Small intestine (tissue), 7 donors: ENCODE measurements at regions not wholly inside any gene's neighbourhood (a gene's known extent, or its start where the extent isn't known, plus 50 kb on each side); places are given as distances from the start of the nearest gene placed in this dataset.
A peak's percentile ranks its signal among the peaks of the same experiment; 100 is the strongest.

ENCODE experiments used
- DNase-seq, 2 donors: peaks; one replicate each; pipeline versions ENCODE4 v3.0.0 to v3.0.0-alpha.2; 2013
- FAIRE-seq: peaks from 2 replicates; lab custom pipeline; 2012; peaks lifted over from hg19 to GRCh38; lab: Jason Lieb, UNC
- H3K27ac ChIP-seq, 3 donors: one replicate each; pipeline ENCODE4 v1.5.1; 2013; ENCODE audit warnings: low read length in 2 of 3, mild to moderate bottlenecking in 2 of 3, control low read depth in 1 of 3, inconsistent platforms in 1 of 3, low read depth in 1 of 3, moderate library complexity in 1 of 3
- H3K27me3 ChIP-seq, 3 donors: one replicate each; pipeline ENCODE4 v1.6.1; 2013; ENCODE audit warnings: low read length in 3 of 3, inconsistent platforms in 1 of 3; ENCODE audit not compliant: control insufficient read depth in 3 of 3, insufficient read depth in 3 of 3
- H3K36me3 ChIP-seq, 3 donors: one replicate each; pipeline ENCODE4 v1.6.1; 2013; ENCODE audit warnings: low read length in 3 of 3, inconsistent platforms in 1 of 3, low read depth in 1 of 3, mild to moderate bottlenecking in 1 of 3, moderate library complexity in 1 of 3; ENCODE audit not compliant: control insufficient read depth in 3 of 3, insufficient read depth in 2 of 3
- H3K4me1 ChIP-seq, 3 donors: one replicate each; pipeline ENCODE4 v1.6.1; 2013; ENCODE audit warnings: low read length in 2 of 3, inconsistent platforms in 1 of 3, low read depth in 1 of 3, mild to moderate bottlenecking in 1 of 3, moderate library complexity in 1 of 3; ENCODE audit not compliant: control insufficient read depth in 3 of 3, insufficient read depth in 2 of 3
- H3K4me3 ChIP-seq, 3 donors: one replicate each; pipeline ENCODE4 v1.5.1; 2013; ENCODE audit warnings: low read length in 3 of 3, control low read depth in 1 of 3, inconsistent platforms in 1 of 3, low read depth in 1 of 3, mild to moderate bottlenecking in 1 of 3, moderate library complexity in 1 of 3
- H3K9me3 ChIP-seq, 2 donors: one replicate each; pipeline ENCODE4 v1.6.1; 2013; ENCODE audit warnings: low read depth in 1 of 2, low read length in 1 of 2; ENCODE audit not compliant: control insufficient read depth in 2 of 2, insufficient read depth in 1 of 2
- WGBS, 3 donors: extraction: QIAGEN DNeasy Blood & Tissue Kit; methylation state at CpG; one replicate each; pipeline ENCODE4 v1.1.7; 2013; 5-methylcytosine and 5-hydroxymethylcytosine counted together
- donor health status: healthy with polysubstance abuse.
- donor health status: control.
- donor health status: control.
- donor health status: Bipolar disorder and iron deficiency.
- donor health status: healthy.

DNA sequence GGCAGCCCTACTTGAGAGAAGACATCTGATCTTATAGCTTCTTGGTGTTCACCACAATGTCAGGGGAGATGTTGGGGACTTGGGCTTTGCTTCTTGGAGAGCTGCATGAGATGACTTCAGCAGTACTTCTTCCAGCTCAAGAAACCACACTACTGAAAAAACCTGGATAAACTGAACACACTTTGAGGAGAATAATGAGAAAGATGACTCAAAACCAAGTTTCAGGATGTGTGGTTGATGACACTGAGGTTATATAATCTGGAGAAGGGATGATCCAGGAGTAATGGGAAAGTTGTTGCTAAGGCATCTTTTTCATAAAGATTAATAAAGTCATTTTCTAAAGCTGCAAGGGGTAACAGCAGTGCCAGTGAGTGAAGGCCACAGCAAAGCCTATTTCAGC, 58.4 kb upstream of the PNPLA4 start:
- Histone ChIP-seq H3K27ac (no peak overlapping the region), H3K27me3 (no peaks in the 10 kb centered on the region)
- FAIRE-seq: no peak

DNA sequence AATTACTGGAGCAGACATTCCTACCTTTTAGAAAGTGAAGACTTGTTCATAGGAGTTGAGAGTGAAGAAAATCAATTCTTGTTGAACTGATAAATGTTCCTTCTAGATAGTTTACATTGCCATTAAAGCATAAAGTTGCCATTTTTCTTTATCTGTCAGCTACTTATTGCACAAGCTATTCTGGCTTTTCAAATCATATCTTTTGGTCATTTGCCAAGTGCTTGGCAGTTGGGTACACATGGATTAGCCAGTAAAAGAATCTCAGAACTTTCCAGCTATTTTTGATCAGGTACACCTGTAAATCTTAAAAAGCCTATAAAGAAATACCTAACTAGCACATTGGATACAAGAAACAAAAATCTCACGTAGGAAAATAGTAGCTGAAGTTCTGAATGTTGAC, 56.4 kb upstream of the PNPLA4 start:
- no peaks in the 10 kb centered on the region for H3K9me3 ChIP-seq
- no peaks in the 10 kb centered on the region for H3K4me1 ChIP-seq
- 12 to 65% (median 27%) methylated on average over 1 of the region's 1 CpG for WGBS, 3 donors
- H3K27me3 ChIP-seq: no peaks in the 10 kb centered on the region
- DNase-seq (peak; percentile 1 to 13), FAIRE-seq (no peak)
- no peaks in the 10 kb centered on the region for H3K36me3 ChIP-seq
- no peak overlapping the region for H3K4me3 ChIP-seq
- H3K27ac ChIP-seq: no peak overlapping the region

More for the DNA sequence above, 58.4 kb upstream of the PNPLA4 start:
- no peak for DNase-seq
- H3K9me3 ChIP-seq: peaks cover 0 to 3% of the 10 kb centered on the region in 2 donors
- no peaks in the 10 kb centered on the region for H3K36me3 ChIP-seq
- no peak overlapping the region for H3K4me3 ChIP-seq
- H3K4me1 ChIP-seq: no peaks in the 10 kb centered on the region
